Lower leg skin (tissue), 4 donors: ENCODE measurements at regions not wholly inside any gene's neighbourhood (a gene's known extent, or its start where the extent isn't known, plus 50 kb on each side); places are given as distances from the start of the nearest gene placed in this dataset.

Source experiments
- DNase-seq, 2 donors: peaks; one replicate each; pipeline ENCODE4 v3.0.0-alpha.2; 2019; ENCODE audit warnings: low spot score in 2 of 2
- H3K4me3 ChIP-seq: fragments of 200-600 bp; sonication (generic); 2 replicates; pipeline ENCODE4 v1.5.1; 2017; ENCODE audit warnings: mild to moderate bottlenecking, low read depth; ENCODE audit not compliant: poor library complexity, severe bottlenecking
- CTCF ChIP-seq, 3 donors: fragments of 450-650 bp; IDR thresholded peaks; one replicate each; pipeline ENCODE4 v1.5.1; 2016; ENCODE audit warnings: antibody characterized with exemption in 3 of 3, mild to moderate bottlenecking in 3 of 3, moderate library complexity in 2 of 3
- POLR2A ChIP-seq, 2 donors: fragments of 450-650 bp; IDR thresholded peaks; one replicate each; pipeline ENCODE4 v1.6.1; 2016 to 2017; ENCODE audit warnings: antibody characterized with exemption in 2 of 2, mild to moderate bottlenecking in 1 of 2, moderate library complexity in 1 of 2
- WGBS, 2 donors: methylation state at CpG; one replicate each; pipeline ENCODE4 v1.1.5; 2018; 5-methylcytosine and 5-hydroxymethylcytosine counted together
- intact Hi-C: fragments of 100-400 bp; cut with DNase I; formaldehyde crosslinking; loops from one replicate; pipeline ENCODE4 v1.15.0; 2023; ENCODE audit warnings: low total_unique reads

DNA sequence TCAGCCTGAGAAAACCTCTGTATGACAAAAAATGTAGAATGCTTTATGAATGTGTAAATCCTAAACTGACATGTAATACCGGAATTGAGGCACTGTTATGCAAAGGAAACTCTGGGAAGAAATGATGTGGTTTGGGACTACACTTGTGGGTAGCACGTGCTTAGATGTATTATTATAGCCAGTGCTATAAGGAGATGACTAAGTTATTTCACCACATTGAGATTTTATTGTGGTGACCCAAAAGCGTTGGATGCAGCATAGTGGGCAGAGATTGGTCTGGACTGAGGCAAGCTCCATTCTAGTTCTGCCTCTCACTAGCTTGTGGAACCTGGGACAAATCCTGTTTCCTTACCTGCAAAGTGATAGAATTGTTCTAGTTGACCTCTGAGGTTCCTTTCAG lies 172.2 kb downstream of the SNAPC1 start:
- no peak overlapping the region for H3K4me3 ChIP-seq
- no peak for DNase-seq
- WGBS, 2 donors: 70 to 80% methylated on average over 3 of the region's 3 CpGs
- no peak for TF ChIP-seq POLR2A (IDR thresholded peaks at IDR 0.05)
- no peak for TF ChIP-seq CTCF (IDR thresholded peaks at IDR 0.05)
- intact Hi-C loops: no loop called here

GRCh38 chr14:61939776-61940175 lies 177.6 kb downstream of the SNAPC1 start:
- no peak overlapping the region for H3K4me3 ChIP-seq
- no peak for DNase-seq
- intact Hi-C loops: no loop called here
- 55 to 60% methylated on average over 2 of the region's 2 CpGs for WGBS, 2 donors
- TF ChIP-seq CTCF (IDR thresholded peaks at IDR 0.05) (no peak), POLR2A (IDR thresholded peaks at IDR 0.05) (no peak)

- intact Hi-C loops: no loop called here
- no peak overlapping the region for H3K4me3 ChIP-seq
- TF ChIP-seq POLR2A (IDR thresholded peaks at IDR 0.05) (no peak), CTCF (IDR thresholded peaks at IDR 0.05) (no peak)
- DNase-seq: no peak
- WGBS, 2 donors: 51 to 60% methylated on average over 7 of the region's 7 CpGs
Observed at GRCh38 chr14:61940666-61941420, 178.6 kb downstream of the SNAPC1 start.

- no peak overlapping the region for H3K4me3 ChIP-seq
- intact Hi-C loops: no loop called here
- DNase-seq: no peak
- WGBS, 2 donors: 90 to 91% methylated on average over 4 of the region's 4 CpGs
- TF ChIP-seq CTCF (IDR thresholded peaks at IDR 0.05) (no peak), POLR2A (IDR thresholded peaks at IDR 0.05) (no peak)
Observed at GRCh38 chr14:61941421-61942150, 179.4 kb downstream of the SNAPC1 start.

- DNase-seq: no peak
- no peak overlapping the region for H3K4me3 ChIP-seq
- intact Hi-C loops: no loop called here
- TF ChIP-seq POLR2A (IDR thresholded peaks at IDR 0.05) (no peak), CTCF (IDR thresholded peaks at IDR 0.05) (no peak)
- 72 to 76% methylated on average over 6 of the region's 6 CpGs for WGBS, 2 donors
Observed at GRCh38 chr14:61948376-61948775, 186.2 kb downstream of the SNAPC1 start.
